ENCODE measurements at regions not wholly inside any gene's neighbourhood (a gene's known extent, or its start where the extent isn't known, plus 50 kb on each side); places are given as distances from the start of the nearest gene placed in this dataset.

DNA sequence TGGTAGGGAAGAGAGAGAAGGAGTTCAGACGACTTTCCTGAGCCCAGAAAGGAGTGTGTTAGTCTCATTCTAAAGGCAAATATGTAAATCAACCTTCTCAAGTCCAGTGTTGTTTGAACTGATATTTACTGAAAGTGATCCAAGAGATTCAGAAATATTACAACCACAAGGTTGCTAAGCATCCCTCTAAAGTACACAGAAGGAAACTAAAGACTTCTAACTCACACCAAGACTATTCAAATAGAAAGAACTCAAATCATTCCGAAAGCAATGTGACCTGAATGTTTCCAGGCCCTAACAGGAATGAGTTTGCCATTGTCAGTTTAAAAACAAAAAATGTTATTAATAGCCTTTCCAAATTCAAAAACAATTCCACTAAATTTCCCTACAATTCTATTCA lies 56.9 kb upstream of the VGLL3 start:
- no peak overlapping the region for H3K9ac ChIP-seq (replicated peaks; ENCODE audit: extremely low read depth, insufficient read depth, low read length)
- no peak for TF ChIP-seq JUN (IDR thresholded peaks at IDR 0.05; ENCODE audit: borderline replicate concordance, insufficient read depth, insufficient read length, low read depth)
- no peak for TF ChIP-seq MYC (IDR thresholded peaks at IDR 0.05; ENCODE audit: low read depth, low read length)
- TF ChIP-seq FOS (IDR thresholded peaks at IDR 0.05; ENCODE audit: borderline replicate concordance, insufficient read depth, low read length) = no peak
- no peak for TF ChIP-seq GATA2 (IDR thresholded peaks at IDR 0.05; ENCODE audit: insufficient read depth, insufficient read length, low read depth, low read length)
- no peaks in the 10 kb centered on the region for H3K79me2 ChIP-seq (ENCODE audit: control insufficient read depth, insufficient read depth, low read length)
- DNase-seq (ENCODE audit: low read depth, low spot score) (no peak), FAIRE-seq (no peak)
- no peaks in the 10 kb centered on the region for H3K9me3 ChIP-seq (replicated peaks; ENCODE audit: control insufficient read depth, insufficient read depth, low read length)
- H3K27me3 ChIP-seq (ENCODE audit: control insufficient read depth in 2 of 2, insufficient read depth in 2 of 2, low read length in 2 of 2) = peaks cover 0 to 3% of the 10 kb centered on the region in 2 experiments
- CTCF ChIA-PET = no interaction called here
- POLR2A ChIA-PET = no interaction called here
- intact Hi-C loops (cut with micrococcal nuclease) (no loop called here), dilution Hi-C loops (cut with MboI; ENCODE audit: extremely low pct_ligation_motif_present, low sequenced_read_pairs) (no loop called here)
- H3K36me3 ChIP-seq (ENCODE audit: control insufficient read depth in 2 of 2, extremely low read depth in 1 of 2, insufficient read depth in 2 of 2, low read length in 2 of 2) = no peaks in the 10 kb centered on the region
- H4K20me1 ChIP-seq (replicated peaks; ENCODE audit: control insufficient read depth, extremely low read depth, insufficient read depth, low read length) = no peaks in the 10 kb centered on the region
- no peak overlapping the region for H3K4me3 ChIP-seq (replicated peaks in 1 of 3; ENCODE audit: insufficient read depth in 1 of 3, low read depth in 1 of 3, low read length in 3 of 3)
- H2AFZ ChIP-seq (ENCODE audit: low read depth, low read length) = no peak overlapping the region
- no TSS peak for BruUV-seq (replicated peaks)
- H3K4me1 ChIP-seq (ENCODE audit: control insufficient read depth, extremely low read depth, insufficient read depth, low read length) = no peaks in the 10 kb centered on the region
- H3K9me1 ChIP-seq (replicated peaks; ENCODE audit: control insufficient read depth, extremely low read depth, insufficient read depth, low read length) = no peaks in the 10 kb centered on the region
- no peak overlapping the region for H3K27ac ChIP-seq (ENCODE audit: insufficient read depth, low read depth, low read length)
- H3K4me2 ChIP-seq (ENCODE audit: insufficient read depth, low read length) = no peak overlapping the region

- CTCF ChIA-PET = interaction anchor here (2.2 kb wide), 1 partner anchor 39 kb away, joined by 7 read pairs; no protein-coding TSS in a partner anchor
- Histone ChIP-seq H4K20me1 (replicated peaks; ENCODE audit: control insufficient read depth, extremely low read depth, insufficient read depth, low read length) (no peaks in the 10 kb centered on the region), H3K79me2 (ENCODE audit: control insufficient read depth, insufficient read depth, low read length) (no peaks in the 10 kb centered on the region), H3K9ac (replicated peaks; ENCODE audit: extremely low read depth, insufficient read depth, low read length) (no peak overlapping the region), H2AFZ (ENCODE audit: low read depth, low read length) (no peak overlapping the region), H3K4me3 (replicated peaks in 1 of 3; ENCODE audit: insufficient read depth in 1 of 3, low read depth in 1 of 3, low read length in 3 of 3) (no peak overlapping the region), H3K4me2 (ENCODE audit: insufficient read depth, low read length) (no peak overlapping the region), H3K9me3 (replicated peaks; ENCODE audit: control insufficient read depth, insufficient read depth, low read length) (no peaks in the 10 kb centered on the region), H3K27me3 (ENCODE audit: control insufficient read depth in 2 of 2, insufficient read depth in 2 of 2, low read length in 2 of 2) (peaks cover 0 to 3% of the 10 kb centered on the region in 2 experiments), H3K4me1 (ENCODE audit: control insufficient read depth, extremely low read depth, insufficient read depth, low read length) (no peaks in the 10 kb centered on the region), H3K9me1 (replicated peaks; ENCODE audit: control insufficient read depth, extremely low read depth, insufficient read depth, low read length) (no peaks in the 10 kb centered on the region), H3K36me3 (ENCODE audit: control insufficient read depth in 2 of 2, extremely low read depth in 1 of 2, insufficient read depth in 2 of 2, low read length in 2 of 2) (no peaks in the 10 kb centered on the region), H3K27ac (ENCODE audit: insufficient read depth, low read depth, low read length) (no peak overlapping the region)
- dilution Hi-C loops (cut with MboI; ENCODE audit: extremely low pct_ligation_motif_present, low sequenced_read_pairs) (no loop called here), intact Hi-C loops (cut with micrococcal nuclease) (no loop called here)
- DNase-seq (ENCODE audit: low read depth, low spot score) = no peak
- POLR2A ChIA-PET = no interaction called here
- TF ChIP-seq POLR2A (IDR thresholded peaks at IDR 0.05; ENCODE audit: low read depth, low read length) = no peak
- TF ChIP-seq JUN (IDR thresholded peaks at IDR 0.05; ENCODE audit: borderline replicate concordance, insufficient read depth, insufficient read length, low read depth) = no peak
- TF ChIP-seq GATA2 (IDR thresholded peaks at IDR 0.05; ENCODE audit: insufficient read depth, insufficient read length, low read depth, low read length) = no peak
- TF ChIP-seq MYC (IDR thresholded peaks at IDR 0.05; ENCODE audit: low read depth, low read length) = no peak
- TF ChIP-seq FOS (IDR thresholded peaks at IDR 0.05; ENCODE audit: borderline replicate concordance, insufficient read depth, low read length) = no peak
- TF ChIP-seq CTCF (IDR thresholded peaks at IDR 0.05; ENCODE audit: extremely low read depth in 1 of 2, insufficient read depth in 1 of 2, low read depth in 1 of 2, low read length in 2 of 2) = no peak
- no peak for TF ChIP-seq POLR2AphosphoS5 (IDR thresholded peaks at IDR 0.05; ENCODE audit: insufficient read depth, low read depth, low read length)
- TF ChIP-seq EZH2 (IDR thresholded peaks at IDR 0.05; ENCODE audit: borderline replicate concordance, low read depth, low read length, severe bottlenecking) = no peak
- TF ChIP-seq MAX (IDR thresholded peaks at IDR 0.05; ENCODE audit: insufficient read depth, insufficient read length) = no peak
- no peak for FAIRE-seq
- no TSS peak for BruUV-seq (replicated peaks)
Observed at GRCh38 chr3:87046241-87046640, 55.3 kb upstream of the VGLL3 start.
